GM12874 (cell line): ENCODE measurements at regions not wholly inside any gene's neighbourhood (a gene's known extent, or its start where the extent isn't known, plus 50 kb on each side); places are given as distances from the start of the nearest gene placed in this dataset.

ENCODE experiments used
- TF ChIP-seq, protein P1 (sequence below): IDR thresholded peaks from 2 replicates; pipeline ENCODE4 v1.5.1; 2011; ENCODE audit warnings: low read depth, mild to moderate bottlenecking, control low read depth, low read length, moderate library complexity; ENCODE audit not compliant: insufficient read depth

DNA sequence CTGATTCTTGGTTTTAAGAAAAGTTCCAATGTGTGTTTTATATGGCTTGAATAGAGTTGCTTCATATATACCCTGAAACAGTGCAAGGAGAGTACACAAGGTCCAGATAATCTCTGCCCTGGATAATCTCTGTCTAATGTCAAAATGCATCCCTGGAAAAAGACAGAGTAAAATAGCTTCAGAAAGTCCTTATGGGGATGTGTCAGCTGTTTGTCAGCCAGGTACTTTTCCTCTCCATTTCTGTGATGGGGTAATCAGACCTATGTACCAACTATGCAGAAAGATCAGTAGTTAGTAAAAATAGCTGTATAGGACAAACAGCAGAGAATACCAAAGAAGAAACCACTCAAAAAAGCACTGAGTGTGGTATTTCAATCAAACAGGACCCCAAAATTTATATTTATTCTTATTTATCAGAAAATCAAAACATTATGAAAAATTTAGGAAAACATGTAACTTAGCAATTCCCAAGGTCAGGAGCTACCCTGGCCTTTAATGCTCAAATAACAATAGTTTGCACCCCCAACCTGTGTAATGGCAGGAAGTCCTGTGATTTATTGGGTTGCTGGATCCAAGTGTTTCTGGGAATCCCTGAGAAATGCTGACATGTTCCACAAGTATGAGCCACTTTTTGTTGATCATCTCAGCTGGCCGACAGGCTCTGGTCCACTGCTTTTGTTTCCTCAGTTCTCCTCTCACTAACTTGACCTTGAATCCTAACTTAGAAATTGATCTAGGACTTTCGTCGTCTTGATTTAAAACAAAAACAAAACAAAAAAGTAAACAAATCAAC is 69.6 kb downstream of the MDH1 start:
- TF ChIP-seq, protein P1, sequence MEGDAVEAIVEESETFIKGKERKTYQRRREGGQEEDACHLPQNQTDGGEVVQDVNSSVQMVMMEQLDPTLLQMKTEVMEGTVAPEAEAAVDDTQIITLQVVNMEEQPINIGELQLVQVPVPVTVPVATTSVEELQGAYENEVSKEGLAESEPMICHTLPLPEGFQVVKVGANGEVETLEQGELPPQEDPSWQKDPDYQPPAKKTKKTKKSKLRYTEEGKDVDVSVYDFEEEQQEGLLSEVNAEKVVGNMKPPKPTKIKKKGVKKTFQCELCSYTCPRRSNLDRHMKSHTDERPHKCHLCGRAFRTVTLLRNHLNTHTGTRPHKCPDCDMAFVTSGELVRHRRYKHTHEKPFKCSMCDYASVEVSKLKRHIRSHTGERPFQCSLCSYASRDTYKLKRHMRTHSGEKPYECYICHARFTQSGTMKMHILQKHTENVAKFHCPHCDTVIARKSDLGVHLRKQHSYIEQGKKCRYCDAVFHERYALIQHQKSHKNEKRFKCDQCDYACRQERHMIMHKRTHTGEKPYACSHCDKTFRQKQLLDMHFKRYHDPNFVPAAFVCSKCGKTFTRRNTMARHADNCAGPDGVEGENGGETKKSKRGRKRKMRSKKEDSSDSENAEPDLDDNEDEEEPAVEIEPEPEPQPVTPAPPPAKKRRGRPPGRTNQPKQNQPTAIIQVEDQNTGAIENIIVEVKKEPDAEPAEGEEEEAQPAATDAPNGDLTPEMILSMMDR: no peak

DNA sequence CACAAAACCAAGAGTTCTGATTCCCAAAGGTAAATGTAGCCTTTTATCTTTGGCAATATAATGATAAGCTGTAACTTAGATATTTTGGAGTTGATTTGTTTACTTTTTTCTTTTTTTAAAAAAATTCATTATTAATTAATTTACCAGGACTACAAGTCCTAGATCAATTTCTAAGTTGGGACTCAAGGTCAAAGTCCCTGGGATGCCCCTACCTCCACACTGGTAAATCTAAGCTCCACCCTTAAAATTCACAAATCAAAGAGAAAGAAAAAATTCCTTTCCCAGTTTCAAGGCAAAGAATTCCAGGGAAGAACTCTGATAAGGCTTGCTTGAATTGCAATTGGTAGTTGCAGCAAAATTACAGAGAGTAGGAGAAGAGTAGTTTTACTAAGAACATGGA is 71.3 kb downstream of the MDH1 start:
- TF ChIP-seq, protein P1: no peak

DNA sequence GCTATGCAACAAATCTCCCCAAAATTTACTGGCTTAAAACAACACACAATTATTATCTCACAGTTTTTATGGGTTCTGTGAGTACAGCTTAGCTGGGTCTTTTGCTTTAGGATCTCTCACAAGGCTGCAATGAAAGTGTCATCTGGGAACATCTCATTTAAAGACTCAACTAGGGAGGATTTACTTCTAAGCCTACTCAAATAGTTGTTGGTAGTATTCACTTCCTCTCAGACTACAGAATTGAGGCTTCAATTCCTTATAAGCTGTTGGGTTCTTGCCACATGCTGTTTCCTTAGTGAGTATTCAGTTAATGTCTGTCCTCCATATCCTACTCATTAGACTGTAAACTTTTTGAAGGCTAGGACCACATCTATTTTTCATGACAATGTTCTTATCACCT is 72.3 kb downstream of the MDH1 start:
- TF ChIP-seq, protein P1: no peak

DNA sequence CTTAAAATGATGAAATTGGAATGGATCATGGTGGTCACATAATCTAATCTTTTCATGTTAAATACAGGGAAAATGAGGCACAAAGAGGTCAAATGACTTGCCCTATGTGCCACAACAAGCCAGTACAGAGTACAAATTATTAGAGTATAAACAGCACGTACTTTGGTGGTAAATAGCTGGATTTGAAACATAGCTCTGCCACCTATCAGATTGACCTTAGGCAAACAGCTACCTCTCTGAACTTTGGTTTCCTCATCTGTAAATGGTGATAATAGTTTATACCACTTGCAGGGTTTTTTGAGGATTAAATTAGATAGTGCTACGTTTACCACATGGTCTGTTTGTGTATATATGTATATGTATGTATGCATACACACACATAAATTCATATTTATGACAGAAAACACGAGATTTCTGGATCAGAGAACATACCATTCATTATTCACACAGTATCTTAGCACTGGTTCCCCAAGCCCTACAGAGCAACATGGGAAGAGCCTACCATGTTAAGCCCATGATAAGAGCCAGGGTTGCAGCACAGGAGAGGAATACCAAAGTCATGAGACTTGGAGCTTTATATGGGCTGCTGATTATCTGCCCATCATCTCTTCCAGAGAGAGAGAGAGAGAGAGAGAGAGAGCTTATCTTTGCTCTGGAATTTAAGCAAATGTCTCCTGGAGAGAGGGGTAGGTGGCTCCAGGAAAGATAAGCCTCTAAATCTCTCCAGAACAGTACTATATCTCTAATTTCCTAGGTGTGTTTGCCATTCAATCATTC is 73.5 kb downstream of the MDH1 start:
- TF ChIP-seq, protein P1: no peak

DNA sequence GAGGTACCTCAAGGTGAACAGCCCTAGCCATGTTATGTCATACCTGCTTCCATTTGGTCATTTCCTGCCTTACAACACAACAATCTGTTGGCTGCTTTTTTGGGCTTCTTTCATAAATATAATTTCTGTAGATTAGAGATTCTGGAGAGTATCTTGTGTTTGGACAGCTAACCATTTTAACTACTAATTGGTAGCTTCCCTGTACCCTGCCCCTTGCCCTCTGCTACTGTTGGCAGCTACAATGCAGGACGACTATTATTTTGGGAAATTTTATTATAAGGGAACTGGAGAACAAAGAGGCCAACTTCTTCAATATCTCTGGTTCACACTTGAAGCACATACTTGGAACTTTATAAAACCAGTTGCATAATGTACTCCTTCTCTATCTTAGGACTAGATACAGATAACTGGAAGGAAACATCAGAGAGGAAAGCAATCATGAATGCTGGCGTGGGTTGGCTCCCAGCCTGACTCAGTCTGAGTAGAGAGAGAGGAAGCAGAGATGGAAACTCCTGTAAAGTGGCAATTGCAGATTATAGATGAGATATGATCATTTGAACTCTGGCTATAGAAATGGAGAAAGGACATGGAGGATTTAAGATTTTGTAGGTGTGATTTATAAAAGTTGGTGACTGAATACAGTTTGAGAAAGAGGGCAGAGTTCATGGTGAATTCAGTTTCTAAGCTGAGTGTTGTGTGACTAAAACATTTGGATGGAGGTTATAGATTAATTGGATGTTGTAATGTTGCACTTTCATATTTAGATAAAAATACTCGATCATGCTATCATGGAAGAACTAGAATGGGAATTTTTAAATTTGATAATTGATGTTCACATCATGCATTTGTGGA is 74.5 kb downstream of the MDH1 start:
- TF ChIP-seq, protein P1: no peak

DNA sequence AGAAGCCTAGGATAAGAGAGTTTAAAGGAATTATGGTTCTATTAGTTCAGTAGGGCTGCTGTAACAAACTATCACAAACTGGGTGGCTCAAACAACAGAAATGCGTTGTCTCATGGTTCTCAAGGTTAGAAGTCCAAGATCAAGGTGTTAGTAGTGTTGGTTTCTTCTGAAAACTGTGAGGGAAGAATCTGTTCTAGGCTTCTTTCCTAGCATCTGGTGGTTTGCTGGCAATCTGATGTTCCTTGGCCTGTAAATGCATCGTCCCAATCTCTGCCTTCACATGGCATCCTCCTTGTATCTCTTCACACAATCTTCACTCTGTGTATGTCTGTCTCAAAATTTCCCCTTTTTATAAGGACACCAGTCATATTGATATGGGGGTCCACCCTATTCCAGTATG is 76.3 kb downstream of the MDH1 start:
- TF ChIP-seq, protein P1: no peak
